Lower leg skin (tissue), 3 donors: ENCODE measurements at regions not wholly inside any gene's neighbourhood (a gene's known extent, or its start where the extent isn't known, plus 50 kb on each side); places are given as distances from the start of the nearest gene placed in this dataset.

ENCODE experiments used
- CTCF ChIP-seq, 3 donors: fragments of 450-650 bp; IDR thresholded peaks; one replicate each; pipeline ENCODE4 v1.5.1; 2016; ENCODE audit warnings: antibody characterized with exemption in 3 of 3, mild to moderate bottlenecking in 3 of 3, moderate library complexity in 2 of 3
- POLR2A ChIP-seq, 2 donors: fragments of 450-650 bp; IDR thresholded peaks; one replicate each; pipeline ENCODE4 v1.6.1; 2016 to 2017; ENCODE audit warnings: antibody characterized with exemption in 2 of 2, mild to moderate bottlenecking in 1 of 2, moderate library complexity in 1 of 2

GRCh38 chr10:4255751-4256150 lies 470.7 kb upstream of the KLF6 start:
- TF ChIP-seq CTCF (IDR thresholded peaks at IDR 0.05) (no peak), POLR2A (IDR thresholded peaks at IDR 0.05) (no peak)
